ENCODE measurements at regions not wholly inside any gene's neighbourhood (a gene's known extent, or its start where the extent isn't known, plus 50 kb on each side); places are given as distances from the start of the nearest gene placed in this dataset.

- no peak for TF ChIP-seq SIN3A (IDR thresholded peaks at IDR 0.05; ENCODE audit: borderline replicate concordance, insufficient read depth, low read length)
- TF ChIP-seq POLR2AphosphoS5 (IDR thresholded peaks at IDR 0.05; ENCODE audit: low read depth, low read length): no peak
- TF ChIP-seq REST (IDR thresholded peaks at IDR 0.05; ENCODE audit: insufficient read depth in 1 of 2, low read depth in 2 of 2, low read length in 2 of 2): no peak
- TF ChIP-seq TAF1 (IDR thresholded peaks at IDR 0.05; ENCODE audit: borderline replicate concordance, insufficient read depth, low read length): no peak
- TF ChIP-seq FOXP2 (optimal IDR thresholded peaks at IDR 0.05; ENCODE audit: borderline replicate concordance, extremely low read depth, extremely low read length, insufficient read depth): no peak
These were observed 155.9 kb upstream of the CCNG1 start for GRCh38 chr5:163281512-163281911.

GRCh38 chr5:163293836-163294235 is 143.6 kb upstream of the CCNG1 start:
- no peak for TF ChIP-seq SIN3A (IDR thresholded peaks at IDR 0.05; ENCODE audit: borderline replicate concordance, insufficient read depth, low read length)
- TF ChIP-seq TAF1 (IDR thresholded peaks at IDR 0.05; ENCODE audit: borderline replicate concordance, insufficient read depth, low read length): no peak
- no peak for TF ChIP-seq POLR2AphosphoS5 (IDR thresholded peaks at IDR 0.05; ENCODE audit: low read depth, low read length)
- TF ChIP-seq FOXP2 (optimal IDR thresholded peaks at IDR 0.05; ENCODE audit: borderline replicate concordance, extremely low read depth, extremely low read length, insufficient read depth): no peak
- TF ChIP-seq REST (IDR thresholded peaks at IDR 0.05; ENCODE audit: insufficient read depth in 1 of 2, low read depth in 2 of 2, low read length in 2 of 2): no peak

DNA sequence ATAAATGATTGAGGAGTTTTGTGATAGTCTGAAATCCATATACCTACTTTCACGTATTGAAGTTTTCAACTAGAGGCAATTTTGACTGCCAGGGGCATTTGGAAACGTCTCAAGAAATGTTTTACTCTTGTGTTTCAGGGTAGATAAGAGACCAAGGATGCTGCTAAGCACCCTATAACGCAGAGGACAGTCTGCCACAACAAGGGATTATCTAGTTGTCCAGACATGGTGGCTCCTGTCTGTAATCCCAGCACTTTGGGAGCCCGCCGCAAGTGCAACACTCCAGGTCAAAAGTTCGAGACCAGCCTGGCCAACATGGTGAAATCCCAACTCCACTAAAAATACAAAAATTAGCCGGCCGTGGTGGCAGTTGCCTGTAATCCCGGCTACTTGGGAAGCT is 133.7 kb upstream of the CCNG1 start:
- TF ChIP-seq REST (IDR thresholded peaks at IDR 0.05; ENCODE audit: insufficient read depth in 1 of 2, low read depth in 2 of 2, low read length in 2 of 2): no peak
- no peak for TF ChIP-seq SIN3A (IDR thresholded peaks at IDR 0.05; ENCODE audit: borderline replicate concordance, insufficient read depth, low read length)
- no peak for TF ChIP-seq FOXP2 (optimal IDR thresholded peaks at IDR 0.05; ENCODE audit: borderline replicate concordance, extremely low read depth, extremely low read length, insufficient read depth)
- TF ChIP-seq TAF1 (IDR thresholded peaks at IDR 0.05; ENCODE audit: borderline replicate concordance, insufficient read depth, low read length): no peak
- TF ChIP-seq POLR2AphosphoS5 (IDR thresholded peaks at IDR 0.05; ENCODE audit: low read depth, low read length): no peak

- TF ChIP-seq POLR2AphosphoS5 (IDR thresholded peaks at IDR 0.05; ENCODE audit: low read depth, low read length) (no peak), SIN3A (IDR thresholded peaks at IDR 0.05; ENCODE audit: borderline replicate concordance, insufficient read depth, low read length) (no peak), FOXP2 (optimal IDR thresholded peaks at IDR 0.05; ENCODE audit: borderline replicate concordance, extremely low read depth, extremely low read length, insufficient read depth) (no peak), TAF1 (IDR thresholded peaks at IDR 0.05; ENCODE audit: borderline replicate concordance, insufficient read depth, low read length) (no peak), REST (IDR thresholded peaks at IDR 0.05; ENCODE audit: insufficient read depth in 1 of 2, low read depth in 2 of 2, low read length in 2 of 2) (no peak)
These were observed 131.7 kb upstream of the CCNG1 start for GRCh38 chr5:163305655-163306054.

- TF ChIP-seq POLR2AphosphoS5 (IDR thresholded peaks at IDR 0.05; ENCODE audit: low read depth, low read length): no peak
- TF ChIP-seq SIN3A (IDR thresholded peaks at IDR 0.05; ENCODE audit: borderline replicate concordance, insufficient read depth, low read length): no peak
- no peak for TF ChIP-seq TAF1 (IDR thresholded peaks at IDR 0.05; ENCODE audit: borderline replicate concordance, insufficient read depth, low read length)
These were observed 131.0 kb upstream of the CCNG1 start for GRCh38 chr5:163306421-163306820.
